ENCODE measurements at regions not wholly inside any gene's neighbourhood (a gene's known extent, or its start where the extent isn't known, plus 50 kb on each side); places are given as distances from the start of the nearest gene placed in this dataset.

DNA sequence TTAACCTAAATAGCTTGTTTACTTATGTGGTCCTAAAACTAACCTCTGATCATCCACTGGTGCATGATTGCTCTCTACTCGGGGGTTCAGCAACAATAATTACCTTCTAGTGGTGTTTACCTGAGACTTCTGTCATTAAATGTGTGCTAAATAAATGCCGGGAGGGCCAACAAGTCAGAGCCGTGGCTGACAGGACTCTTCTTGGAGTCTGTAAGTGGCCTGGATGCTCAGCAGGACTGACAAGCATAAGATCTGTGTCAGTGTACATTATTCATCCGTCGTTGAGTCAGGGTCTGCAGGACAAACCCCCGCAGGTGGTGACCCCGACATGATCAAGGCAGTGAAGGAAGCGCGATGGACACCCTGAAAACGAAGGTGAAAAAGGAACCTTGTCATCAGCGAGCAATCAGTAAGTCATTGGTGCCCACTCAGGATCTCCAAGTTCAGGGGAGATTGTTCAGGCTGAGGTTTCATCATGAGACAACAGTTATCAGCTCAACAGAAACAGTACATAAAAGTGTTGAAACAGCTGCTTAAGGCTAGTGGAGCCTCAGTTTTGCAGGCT, 1466.9 kb downstream of the UQCRFS1 start:
- TF ChIP-seq, protein P1, sequence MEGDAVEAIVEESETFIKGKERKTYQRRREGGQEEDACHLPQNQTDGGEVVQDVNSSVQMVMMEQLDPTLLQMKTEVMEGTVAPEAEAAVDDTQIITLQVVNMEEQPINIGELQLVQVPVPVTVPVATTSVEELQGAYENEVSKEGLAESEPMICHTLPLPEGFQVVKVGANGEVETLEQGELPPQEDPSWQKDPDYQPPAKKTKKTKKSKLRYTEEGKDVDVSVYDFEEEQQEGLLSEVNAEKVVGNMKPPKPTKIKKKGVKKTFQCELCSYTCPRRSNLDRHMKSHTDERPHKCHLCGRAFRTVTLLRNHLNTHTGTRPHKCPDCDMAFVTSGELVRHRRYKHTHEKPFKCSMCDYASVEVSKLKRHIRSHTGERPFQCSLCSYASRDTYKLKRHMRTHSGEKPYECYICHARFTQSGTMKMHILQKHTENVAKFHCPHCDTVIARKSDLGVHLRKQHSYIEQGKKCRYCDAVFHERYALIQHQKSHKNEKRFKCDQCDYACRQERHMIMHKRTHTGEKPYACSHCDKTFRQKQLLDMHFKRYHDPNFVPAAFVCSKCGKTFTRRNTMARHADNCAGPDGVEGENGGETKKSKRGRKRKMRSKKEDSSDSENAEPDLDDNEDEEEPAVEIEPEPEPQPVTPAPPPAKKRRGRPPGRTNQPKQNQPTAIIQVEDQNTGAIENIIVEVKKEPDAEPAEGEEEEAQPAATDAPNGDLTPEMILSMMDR (conservative IDR thresholded peaks at IDR 0.05; ENCODE audit: low read depth, low read length), result no peak
- no peak for TF ChIP-seq EZH2 (IDR thresholded peaks at IDR 0.05; ENCODE audit: borderline replicate concordance, low read depth, low read length, poor library complexity, severe bottlenecking)
